ENCODE measurements at regions not wholly inside any gene's neighbourhood (a gene's known extent, or its start where the extent isn't known, plus 50 kb on each side); places are given as distances from the start of the nearest gene placed in this dataset.
"Not testable (repeated sequence)": the region's sequence is repeated elsewhere in the genome, so short reads cannot be mapped to it uniquely, and the experiment has no call there.

GRCh38 chr12:127149226-127149964 lies 1117.6 kb upstream of the TMEM132C start:
- DNase-seq (ENCODE audit: low spot score), result no peak

GRCh38 chr12:127150028-127150427 lies 1116.9 kb upstream of the TMEM132C start:
- Histone ChIP-seq H3K4me3 (no peak overlapping the region), H3K27ac (no peak overlapping the region)
- no peak for DNase-seq (ENCODE audit: low spot score)
- no peak for TF ChIP-seq CTCF (IDR thresholded peaks at IDR 0.05)

More at GRCh38 chr12:127149226-127149964, 1117.6 kb upstream of the TMEM132C start:
- no peak for TF ChIP-seq CTCF (IDR thresholded peaks at IDR 0.05)
- no peak overlapping the region for H3K27ac ChIP-seq
- no peak overlapping the region for H3K4me3 ChIP-seq

GRCh38 chr12:127150479-127150878 lies 1116.5 kb upstream of the TMEM132C start:
- TF ChIP-seq CTCF (IDR thresholded peaks at IDR 0.05), result no peak
- no peak overlapping the region for H3K27ac ChIP-seq
- no peak for DNase-seq (ENCODE audit: low spot score)
- H3K4me3 ChIP-seq, result no peak overlapping the region

- H3K4me3 ChIP-seq, result no peak overlapping the region
- no peak for TF ChIP-seq CTCF (IDR thresholded peaks at IDR 0.05)
- no peak for DNase-seq (ENCODE audit: low spot score)
- no peak overlapping the region for H3K27ac ChIP-seq
Measured at GRCh38 chr12:127150956-127151355, 1116.0 kb upstream of the TMEM132C start.

GRCh38 chr12:127153996-127154395 lies 1113.0 kb upstream of the TMEM132C start:
- no peak for DNase-seq (ENCODE audit: low spot score)
- H3K4me3 ChIP-seq, result no peak overlapping the region
- H3K27ac ChIP-seq, result no peak overlapping the region
- TF ChIP-seq CTCF (IDR thresholded peaks at IDR 0.05), result no peak

GRCh38 chr12:127154830-127155229 lies 1112.1 kb upstream of the TMEM132C start:
- DNase-seq (ENCODE audit: low spot score); H3K27ac ChIP-seq: not testable (repeated sequence)

GRCh38 chr12:127155935-127156619 lies 1110.9 kb upstream of the TMEM132C start:
- not testable (repeated sequence) for H3K27ac ChIP-seq; DNase-seq (ENCODE audit: low spot score); H3K4me3 ChIP-seq

More at GRCh38 chr12:127154830-127155229, 1112.1 kb upstream of the TMEM132C start:
- H3K4me3 ChIP-seq, result not testable (repeated sequence)

- not testable (repeated sequence) for H3K4me3 ChIP-seq; H3K27ac ChIP-seq; DNase-seq (ENCODE audit: low spot score)
Measured at GRCh38 chr12:127157501-127158366, 1109.2 kb upstream of the TMEM132C start.

All from coronary artery (tissue), 2 donors.